ENCODE measurements at regions not wholly inside any gene's neighbourhood (a gene's known extent, or its start where the extent isn't known, plus 50 kb on each side); places are given as distances from the start of the nearest gene placed in this dataset.
"Not testable (repeated sequence)": the region's sequence is repeated elsewhere in the genome, so short reads cannot be mapped to it uniquely, and the experiment has no call there.

GRCh38 chr2:215862351-215862771, 151.0 kb downstream of the MREG start:
- peak in 1 of 2 donors; percentile 58 for DNase-seq (ENCODE audit: low read depth in 2 of 2)

GRCh38 chr2:215861607-215862350, 151.6 kb downstream of the MREG start:
- DNase-seq (ENCODE audit: low read depth in 2 of 2) = no peak

DNA sequence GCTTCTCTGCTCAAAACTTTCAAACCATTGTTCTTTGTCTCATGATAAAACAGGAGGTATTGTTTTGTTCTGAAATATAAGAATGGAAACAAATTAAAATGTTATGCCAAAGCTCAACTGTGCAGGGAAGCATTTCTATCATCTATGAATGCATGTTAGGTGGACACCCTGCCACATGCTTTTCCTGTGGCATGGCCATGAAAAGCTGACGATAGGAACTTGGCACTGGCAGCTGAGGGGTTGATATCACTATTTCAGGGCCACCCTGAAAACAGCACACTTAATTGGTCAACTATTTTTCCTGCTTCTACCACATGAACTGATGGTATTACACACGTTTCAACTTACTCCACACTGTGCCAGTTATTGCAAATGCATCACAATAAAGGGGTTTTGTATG, 157.3 kb downstream of the MREG start:
- peak in 1 of 2 donors; percentile 65 for DNase-seq (ENCODE audit: low read depth in 2 of 2)

DNA sequence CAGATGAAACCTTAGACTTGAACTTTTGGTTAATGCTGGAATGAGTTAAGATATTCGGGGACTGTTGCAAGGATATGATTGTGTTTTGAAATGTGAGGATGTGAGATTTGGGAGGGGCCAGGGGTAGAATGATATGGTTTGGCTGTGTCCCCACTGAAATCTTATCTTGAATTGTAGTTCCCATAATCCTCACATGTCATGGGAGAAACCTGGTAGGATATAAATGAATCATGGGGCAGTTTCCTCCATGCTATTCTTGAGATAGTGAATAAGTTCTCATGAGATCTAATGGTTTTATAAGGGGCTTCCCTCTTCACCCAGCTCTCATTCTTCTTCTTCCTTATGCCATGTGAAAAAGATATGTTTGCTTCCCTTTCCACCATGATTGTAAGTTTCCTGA, 158.0 kb downstream of the MREG start:
- not testable (repeated sequence) for DNase-seq (ENCODE audit: low read depth in 2 of 2)

DNA sequence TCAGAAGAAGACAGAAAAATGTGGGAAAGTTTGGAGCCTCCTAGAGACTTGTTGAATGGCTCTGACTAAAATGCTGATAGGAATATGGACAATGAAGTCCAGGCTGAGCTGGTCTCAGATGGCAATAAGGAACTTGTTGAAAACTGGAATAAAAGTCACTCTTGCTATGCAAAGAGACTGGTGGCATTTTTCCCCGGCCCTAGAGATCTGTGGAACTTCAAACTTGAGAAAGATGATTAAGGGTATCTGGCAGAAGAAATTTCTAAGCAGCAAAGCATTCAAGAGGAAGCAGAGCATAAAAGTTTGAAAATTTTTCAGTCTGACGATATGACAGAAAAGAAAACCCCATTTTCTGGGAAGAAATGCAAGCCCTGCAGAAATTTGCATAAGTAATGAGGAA, 159.3 kb downstream of the MREG start:
- no peak for DNase-seq (ENCODE audit: low read depth in 2 of 2)

- no peak for DNase-seq (ENCODE audit: low read depth in 2 of 2)
Observed at GRCh38 chr2:215851696-215852095, 161.7 kb downstream of the MREG start.

DNA sequence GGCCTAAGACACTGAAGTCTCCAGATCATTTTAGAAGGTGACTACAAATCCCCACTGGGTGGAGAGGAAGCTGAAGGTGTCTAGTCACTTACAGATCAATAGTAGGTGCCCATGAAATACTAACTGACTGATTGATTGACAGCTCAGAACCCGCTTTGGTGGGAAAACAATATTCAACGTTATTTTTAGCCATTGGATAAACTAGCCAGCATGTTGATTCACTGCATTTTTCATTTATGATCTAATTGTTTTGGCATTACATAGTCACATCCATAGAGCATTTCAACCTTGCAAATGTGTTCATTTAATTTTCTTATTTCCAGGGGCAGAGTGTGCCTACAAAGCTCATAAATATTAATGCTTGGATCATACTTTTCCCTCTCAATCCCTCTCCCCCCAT, 162.3 kb downstream of the MREG start:
- peak in 1 of 2 donors; percentile 92 for DNase-seq (ENCODE audit: low read depth in 2 of 2)

- peak in 1 of 2 donors; percentile 94 for DNase-seq (ENCODE audit: low read depth in 2 of 2)
Observed at GRCh38 chr2:215850380-215850779, 163.0 kb downstream of the MREG start.

- DNase-seq (ENCODE audit: low read depth in 2 of 2) = peak in 1 of 2 donors; percentile 92
Observed at GRCh38 chr2:215849771-215850170, 163.6 kb downstream of the MREG start.

DNA sequence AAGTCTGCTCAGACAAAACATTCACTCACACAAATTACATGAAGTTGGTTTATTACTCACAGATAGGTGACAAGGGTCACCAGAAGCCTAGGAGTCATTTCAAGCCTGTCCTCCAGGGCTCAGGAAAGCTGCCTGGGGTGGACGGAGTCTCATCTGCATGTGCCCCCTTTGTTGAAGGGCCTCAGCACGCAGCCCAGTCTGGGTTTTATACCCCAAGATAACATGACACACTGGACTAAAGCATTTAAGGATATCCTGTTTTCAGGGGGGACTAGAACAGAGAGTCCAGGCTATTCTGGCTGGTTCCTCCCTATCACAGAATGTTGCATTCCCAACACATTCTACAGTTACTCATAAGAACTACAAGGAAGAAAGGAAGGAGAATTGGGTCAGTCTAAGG, 164.7 kb downstream of the MREG start:
- DNase-seq (ENCODE audit: low read depth in 2 of 2) = peak in 1 of 2 donors; percentile 93

DNA sequence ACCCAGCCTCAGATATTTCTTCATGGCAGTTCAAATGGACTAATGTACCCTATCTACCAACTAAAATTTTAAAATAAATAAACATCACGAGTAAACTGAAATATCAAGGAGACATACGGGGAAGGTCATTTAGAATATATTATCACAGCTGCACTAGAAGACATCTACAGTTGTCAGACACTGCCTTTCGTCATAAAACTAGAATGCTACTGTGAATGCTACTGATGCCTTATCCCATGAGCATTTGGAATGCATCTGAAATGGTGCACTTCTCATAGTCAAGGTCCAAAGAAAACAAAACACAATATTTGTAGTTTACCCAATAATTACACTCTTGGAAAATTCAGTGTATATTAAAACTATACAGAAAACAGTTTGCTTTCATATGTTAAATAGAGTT, 165.2 kb downstream of the MREG start:
- DNase-seq (ENCODE audit: low read depth in 2 of 2) = no peak

DNA sequence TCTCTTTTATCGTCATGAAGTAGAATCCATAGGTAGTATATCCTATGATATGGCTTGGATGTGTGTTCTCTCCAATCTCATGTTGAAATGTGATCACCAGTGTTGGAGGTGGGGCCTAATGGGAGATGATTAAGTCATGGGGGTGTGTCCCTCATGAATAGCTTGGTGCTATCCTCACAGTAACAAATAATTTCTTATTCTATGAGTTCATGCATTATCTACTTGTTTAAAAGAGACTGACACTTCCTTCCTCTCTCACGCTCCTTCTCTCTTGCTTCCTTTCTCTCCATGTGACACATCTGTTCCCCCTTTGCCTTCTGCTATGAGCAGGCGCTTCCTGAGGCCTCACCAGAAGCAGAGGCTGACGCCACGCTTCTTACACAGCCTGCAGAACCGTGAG, 165.6 kb downstream of the MREG start:
- peak in 1 of 2 donors; percentile 97 for DNase-seq (ENCODE audit: low read depth in 2 of 2)

GRCh38 chr2:215847056-215847455, 166.3 kb downstream of the MREG start:
- DNase-seq (ENCODE audit: low read depth in 2 of 2) = peak in 1 of 2 donors; percentile 46

DNA sequence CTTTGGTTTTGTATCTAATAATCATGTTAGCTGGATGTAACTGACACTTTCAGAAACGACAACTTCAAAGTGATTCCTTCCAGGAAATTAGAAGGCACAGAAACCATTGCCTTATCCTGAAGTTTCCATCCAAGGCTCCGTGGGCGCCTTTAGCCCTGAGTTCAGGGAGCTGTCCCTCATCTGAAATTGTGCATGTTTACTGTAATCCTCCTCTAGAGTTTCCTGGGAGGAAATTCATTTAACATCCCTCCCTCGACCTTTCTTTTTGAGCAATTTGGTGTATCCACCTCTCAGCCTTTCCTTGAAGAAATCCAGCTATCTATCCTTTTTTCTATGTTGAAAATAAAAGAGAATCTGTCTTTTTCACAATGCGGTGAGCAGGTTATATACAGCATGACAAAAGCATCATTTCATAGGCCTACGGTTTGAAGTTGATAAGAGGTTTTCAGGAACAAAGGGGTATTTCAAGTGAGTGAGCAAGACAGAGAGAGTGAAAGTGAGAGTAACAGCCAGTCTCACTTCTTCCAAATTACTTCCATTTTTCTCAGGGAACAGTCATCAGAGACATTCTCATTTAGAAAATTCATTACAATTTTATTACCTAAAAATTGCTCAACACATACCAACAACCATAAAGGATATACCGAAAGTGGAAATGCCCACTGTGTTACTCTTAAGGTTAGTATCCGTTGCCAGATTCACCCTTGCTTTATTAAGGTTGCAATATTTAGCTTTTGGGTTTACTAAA, 167.3 kb downstream of the MREG start:
- no peak for DNase-seq (ENCODE audit: low read depth in 2 of 2)

GRCh38 chr2:215843579-215843978, 169.8 kb downstream of the MREG start:
- peak in 1 of 2 donors; percentile 93 for DNase-seq (ENCODE audit: low read depth in 2 of 2)

DNA sequence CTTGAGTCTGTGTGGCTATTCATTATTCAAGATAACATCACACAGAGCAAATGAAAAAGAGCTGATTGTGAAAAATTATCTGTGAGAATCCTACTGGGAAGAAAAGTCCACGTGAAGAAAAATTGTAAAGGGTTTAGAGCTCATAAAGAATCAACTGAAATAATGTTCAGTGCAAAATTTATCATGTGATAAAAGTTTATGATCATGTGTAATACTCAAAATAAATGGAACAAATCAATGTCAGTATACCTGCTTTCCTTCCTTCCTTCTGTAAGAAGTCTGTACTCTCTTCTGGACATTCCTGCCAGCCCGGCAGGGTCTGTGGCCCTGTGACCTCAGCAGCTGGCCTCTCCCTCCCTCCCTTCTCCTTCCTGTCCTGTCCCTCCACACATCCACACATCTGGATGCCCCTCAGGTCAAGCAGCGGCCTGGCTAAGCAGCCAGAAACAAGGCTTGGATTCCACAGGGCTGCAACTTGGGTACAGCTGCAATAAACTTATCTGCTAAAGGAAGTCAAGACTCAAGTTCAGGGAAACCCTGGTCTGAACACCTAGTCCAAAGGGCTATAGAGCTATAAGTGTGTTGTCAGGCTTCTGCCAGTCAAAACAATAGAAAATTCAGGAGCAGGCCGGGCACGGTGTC, 172.1 kb downstream of the MREG start:
- DNase-seq (ENCODE audit: low read depth in 2 of 2) = no peak

DNA sequence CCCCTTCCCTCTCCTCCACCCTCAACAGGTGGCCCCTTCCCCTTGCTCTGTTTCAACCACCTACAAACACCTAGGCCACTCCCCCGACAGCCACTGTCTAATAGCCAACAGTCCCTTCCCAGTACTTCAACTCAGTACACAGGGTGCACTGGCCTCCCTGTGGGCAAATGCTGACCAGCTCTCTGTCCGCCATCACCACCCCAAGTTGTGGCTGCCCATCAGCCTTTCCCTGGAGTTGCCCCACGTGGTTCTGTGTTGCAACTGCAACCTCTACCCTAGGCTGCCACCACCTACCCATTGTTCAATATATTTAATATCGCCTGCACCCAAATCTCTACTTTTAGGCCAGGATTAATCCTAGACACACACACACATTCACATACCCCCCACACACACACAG, 173.5 kb downstream of the MREG start:
- no peak for DNase-seq (ENCODE audit: low read depth in 2 of 2)

DNA sequence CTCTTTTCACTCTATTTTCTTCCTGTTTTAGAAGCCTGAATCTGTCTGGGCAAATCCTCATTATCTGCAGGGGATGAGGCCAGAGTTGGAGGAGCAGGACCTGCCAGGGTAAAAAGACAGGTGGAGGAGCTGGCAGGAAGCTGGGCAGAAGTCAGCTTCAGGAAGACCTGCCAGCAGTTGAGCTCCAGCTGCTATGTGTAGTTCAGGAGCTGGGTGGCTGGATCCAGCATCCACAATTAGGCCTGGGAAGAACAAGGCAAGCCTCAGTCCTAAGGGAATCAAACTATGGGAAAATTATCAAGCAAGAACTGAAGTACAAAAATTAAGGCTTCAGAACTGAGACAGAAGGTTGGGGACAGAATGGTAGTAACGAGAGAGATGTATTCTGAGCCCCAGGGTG, 174.0 kb downstream of the MREG start:
- DNase-seq (ENCODE audit: low read depth in 2 of 2) = no peak

- DNase-seq (ENCODE audit: low read depth in 2 of 2) = no peak
Observed at GRCh38 chr2:215836881-215837280, 176.5 kb downstream of the MREG start.

GRCh38 chr2:215835657-215836056, 177.7 kb downstream of the MREG start:
- DNase-seq (ENCODE audit: low read depth in 2 of 2) = peak in 1 of 2 donors; percentile 63

- DNase-seq (ENCODE audit: low read depth in 2 of 2) = peak in 1 of 2 donors; percentile 63
Observed at GRCh38 chr2:215835231-215835630, 178.1 kb downstream of the MREG start.

DNA sequence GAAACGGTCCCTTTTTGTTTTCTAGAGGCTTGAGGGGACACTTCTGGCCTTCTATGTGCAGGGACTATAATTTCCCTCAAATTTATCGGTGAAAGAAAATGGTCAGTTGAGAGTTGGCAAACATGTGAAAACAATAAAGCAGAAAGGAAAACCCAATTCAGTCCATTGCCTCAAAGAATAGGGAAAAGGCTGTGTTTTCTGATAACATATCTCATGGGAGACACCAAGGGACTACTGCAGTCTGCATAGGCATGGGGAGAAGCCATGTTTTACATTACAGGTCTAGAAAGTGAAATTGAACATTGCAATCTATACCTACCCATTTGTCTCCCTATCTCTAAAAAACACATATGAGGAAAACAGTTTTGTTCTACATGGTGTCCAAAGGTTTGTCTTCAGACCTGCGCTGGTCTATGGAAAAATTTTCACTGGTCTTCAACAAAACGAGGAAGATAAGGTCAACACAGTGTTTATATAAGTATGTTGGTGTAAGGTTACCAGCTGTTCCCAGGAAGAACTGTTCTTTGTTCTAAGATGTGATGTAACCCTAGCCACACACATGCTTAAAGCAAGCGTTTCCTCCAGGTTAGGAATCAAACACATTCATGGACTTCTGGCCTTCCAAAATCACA, 179.7 kb downstream of the MREG start:
- DNase-seq (ENCODE audit: low read depth in 2 of 2) = peak in 1 of 2 donors; percentile 95

Measured in dermis microvascular lymphatic vessel endothelial cell (primary cell).